ENCODE measurements at regions not wholly inside any gene's neighbourhood (a gene's known extent, or its start where the extent isn't known, plus 50 kb on each side); places are given as distances from the start of the nearest gene placed in this dataset.

DNA sequence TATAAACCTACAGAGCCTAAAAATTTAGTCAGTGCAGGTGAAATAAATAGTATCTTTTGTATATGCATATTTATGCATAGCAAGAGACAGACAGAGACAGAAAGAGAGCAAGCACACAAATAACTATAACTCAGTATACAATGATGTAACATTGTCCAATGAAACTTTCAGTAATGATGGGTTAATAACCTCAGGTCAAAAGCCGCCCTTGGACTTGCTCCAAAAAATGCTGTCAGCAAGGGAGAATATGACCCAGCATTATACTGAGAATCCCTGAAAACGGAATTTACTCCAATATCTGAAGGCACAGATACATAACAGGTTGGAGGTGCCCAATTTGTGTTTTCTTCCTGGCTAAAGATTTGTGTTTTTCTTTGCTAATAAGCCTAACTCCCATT is 590.6 kb upstream of the NOX3 start:
- TF ChIP-seq, protein P1, sequence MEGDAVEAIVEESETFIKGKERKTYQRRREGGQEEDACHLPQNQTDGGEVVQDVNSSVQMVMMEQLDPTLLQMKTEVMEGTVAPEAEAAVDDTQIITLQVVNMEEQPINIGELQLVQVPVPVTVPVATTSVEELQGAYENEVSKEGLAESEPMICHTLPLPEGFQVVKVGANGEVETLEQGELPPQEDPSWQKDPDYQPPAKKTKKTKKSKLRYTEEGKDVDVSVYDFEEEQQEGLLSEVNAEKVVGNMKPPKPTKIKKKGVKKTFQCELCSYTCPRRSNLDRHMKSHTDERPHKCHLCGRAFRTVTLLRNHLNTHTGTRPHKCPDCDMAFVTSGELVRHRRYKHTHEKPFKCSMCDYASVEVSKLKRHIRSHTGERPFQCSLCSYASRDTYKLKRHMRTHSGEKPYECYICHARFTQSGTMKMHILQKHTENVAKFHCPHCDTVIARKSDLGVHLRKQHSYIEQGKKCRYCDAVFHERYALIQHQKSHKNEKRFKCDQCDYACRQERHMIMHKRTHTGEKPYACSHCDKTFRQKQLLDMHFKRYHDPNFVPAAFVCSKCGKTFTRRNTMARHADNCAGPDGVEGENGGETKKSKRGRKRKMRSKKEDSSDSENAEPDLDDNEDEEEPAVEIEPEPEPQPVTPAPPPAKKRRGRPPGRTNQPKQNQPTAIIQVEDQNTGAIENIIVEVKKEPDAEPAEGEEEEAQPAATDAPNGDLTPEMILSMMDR (IDR thresholded peaks at IDR 0.05), result no peak
- TF ChIP-seq POLR2AphosphoS5 (IDR thresholded peaks at IDR 0.05) (no peak), POLR2A (IDR thresholded peaks at IDR 0.05) (no peak)

Measured in prostate gland (tissue), 2 donors.